ENCODE measurements at regions not wholly inside any gene's neighbourhood (a gene's known extent, or its start where the extent isn't known, plus 50 kb on each side); places are given as distances from the start of the nearest gene placed in this dataset.
"Not testable (repeated sequence)": the region's sequence is repeated elsewhere in the genome, so short reads cannot be mapped to it uniquely, and the experiment has no call there.

GRCh38 chr6:86205980-86206379, 563.3 kb upstream of the SYNCRIP start:
- no peak for DNase-seq

DNA sequence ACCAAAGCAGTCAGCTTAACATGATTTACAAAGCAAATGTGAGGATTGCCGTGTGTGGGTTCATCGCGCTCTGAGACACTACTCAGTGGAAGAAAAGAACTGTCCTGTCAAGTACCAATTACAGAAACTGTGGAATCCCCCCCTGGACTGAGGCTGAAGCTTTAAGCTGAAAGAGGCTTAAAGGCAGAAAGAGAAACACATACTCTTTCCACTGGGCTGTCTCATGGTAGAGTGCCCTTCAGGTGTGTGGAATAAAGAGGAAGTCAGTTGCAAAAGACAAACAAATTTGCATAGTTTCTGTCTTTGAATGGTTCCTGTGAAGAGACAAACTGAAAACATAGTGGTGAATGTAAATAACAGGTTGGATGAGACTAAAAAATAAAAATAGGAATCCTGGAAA, 560.4 kb upstream of the SYNCRIP start:
- DNase-seq = no peak

GRCh38 chr6:86193821-86194220, 551.1 kb upstream of the SYNCRIP start:
- no peak for DNase-seq

DNA sequence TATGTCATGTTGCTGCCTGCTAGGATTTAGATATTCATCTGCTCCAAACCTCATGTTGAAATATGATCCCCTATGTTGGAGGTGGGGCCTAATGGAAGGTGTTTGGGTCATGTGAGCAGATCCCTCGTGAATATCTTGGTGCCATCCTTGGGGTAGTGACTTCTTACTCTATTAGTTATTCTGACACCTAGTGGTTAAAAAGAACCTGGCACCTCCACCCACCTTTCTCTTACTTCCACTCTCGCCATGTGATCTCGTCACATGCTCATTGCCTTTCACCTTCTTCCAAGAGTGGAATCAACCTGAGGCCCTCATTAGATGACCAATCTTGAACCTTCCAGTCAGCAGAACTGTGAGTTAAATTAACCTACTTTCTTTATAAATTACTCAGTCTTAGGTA, 549.4 kb upstream of the SYNCRIP start:
- no peak for DNase-seq

DNA sequence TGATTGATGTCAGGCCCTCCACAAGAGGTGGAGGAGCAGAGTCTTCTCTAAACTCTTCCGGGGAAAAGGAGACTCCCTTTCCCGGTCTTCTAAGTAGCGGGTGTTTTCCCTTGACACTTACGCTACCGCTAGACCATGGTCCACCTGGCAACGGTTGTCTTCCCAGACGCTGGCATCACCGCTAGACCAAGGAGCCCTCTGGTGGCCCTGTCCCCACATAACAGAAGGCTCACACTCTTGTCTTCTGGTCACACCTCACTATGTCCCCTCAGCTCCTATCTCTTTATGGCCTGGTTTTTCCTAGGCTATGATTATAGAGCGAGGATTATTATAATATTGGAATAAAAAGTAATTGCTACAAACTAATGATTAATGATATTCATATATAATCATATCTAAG, 532.5 kb upstream of the SYNCRIP start:
- not testable (repeated sequence) for DNase-seq

GRCh38 chr6:86154852-86155251, 512.2 kb upstream of the SYNCRIP start:
- no peak for DNase-seq

DNA sequence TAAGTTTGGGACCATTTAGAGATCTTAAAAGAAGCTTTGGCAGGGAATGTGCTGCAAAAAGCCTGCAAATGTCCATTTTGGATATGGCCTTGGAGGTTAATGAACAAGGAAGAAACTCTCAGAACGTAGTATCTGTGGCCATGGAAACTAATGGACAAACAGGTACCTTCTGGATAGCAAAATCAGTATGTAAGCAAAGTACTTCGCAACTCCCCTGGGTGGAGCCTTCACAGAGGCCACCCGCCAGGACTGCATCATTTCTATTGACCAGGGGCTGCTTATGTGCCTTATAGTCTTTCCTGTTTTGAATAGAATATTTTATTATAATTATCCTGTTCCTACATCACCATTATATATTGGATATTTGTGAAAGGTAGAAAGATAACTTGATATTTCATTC, 510.8 kb upstream of the SYNCRIP start:
- DNase-seq = no peak

GRCh38 chr6:86152546-86152945, 509.9 kb upstream of the SYNCRIP start:
- no peak for DNase-seq

DNA sequence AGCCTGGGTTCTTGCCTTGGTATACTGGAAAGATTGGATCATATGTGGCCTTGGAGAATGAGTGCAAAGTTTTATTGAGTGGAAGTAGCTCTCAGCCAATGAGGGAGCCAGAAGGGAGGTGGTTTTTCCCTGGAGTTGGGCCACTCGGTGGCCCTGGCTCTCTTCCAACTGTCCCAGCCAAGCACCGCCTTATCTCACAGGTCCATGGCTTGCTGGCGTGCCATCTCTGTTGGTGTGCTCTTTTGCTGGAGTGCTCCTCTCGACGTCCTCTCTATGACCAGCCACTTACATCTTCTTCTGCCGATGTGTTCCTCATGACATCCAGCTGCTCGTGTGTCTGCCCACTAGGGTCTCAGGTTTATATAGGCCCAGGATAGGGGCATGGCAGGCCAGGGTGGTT, 505.9 kb upstream of the SYNCRIP start:
- no peak for DNase-seq

- no peak for DNase-seq
Measured at GRCh38 chr6:86147859-86148258, 505.2 kb upstream of the SYNCRIP start.

GRCh38 chr6:86147311-86147710, 504.6 kb upstream of the SYNCRIP start:
- DNase-seq = no peak

DNA sequence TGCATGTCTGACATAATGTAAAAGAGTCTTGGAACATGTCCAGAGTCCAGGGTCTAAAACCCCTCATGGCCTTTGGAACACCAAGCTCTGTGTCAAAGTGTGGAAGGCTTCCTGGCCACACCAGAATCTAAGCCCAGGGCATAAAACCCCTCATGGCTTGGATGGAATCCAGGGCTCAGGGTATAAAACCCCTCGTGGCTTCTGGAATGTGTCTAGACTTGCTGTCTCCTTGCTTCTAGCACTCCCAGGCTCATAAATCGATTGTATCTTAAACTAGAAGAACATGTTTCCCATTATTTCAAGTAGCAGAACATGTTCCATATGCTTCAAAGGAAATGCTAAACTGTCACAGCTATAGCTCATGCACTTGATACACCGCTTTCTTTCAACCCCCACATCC, 504.1 kb upstream of the SYNCRIP start:
- DNase-seq = not testable (repeated sequence)

DNA sequence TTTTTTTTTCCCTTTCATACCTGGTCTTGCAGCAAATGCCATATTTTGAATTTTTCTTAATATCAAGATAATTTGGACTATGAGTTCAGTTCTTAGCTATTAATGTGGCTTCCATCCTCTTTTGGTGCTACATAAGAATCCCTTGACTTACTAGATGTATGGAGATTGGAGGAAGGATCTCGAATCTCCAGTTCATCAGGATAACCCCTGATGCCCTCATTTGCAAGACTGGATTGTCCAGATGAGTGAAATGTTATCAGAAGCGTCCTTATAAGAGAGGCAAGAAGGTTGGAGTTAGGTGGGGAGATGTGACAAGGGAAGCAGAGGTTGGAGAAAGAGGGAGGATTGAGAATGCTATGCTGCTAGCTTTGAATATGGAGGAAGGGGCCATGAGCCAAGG, 499.6 kb upstream of the SYNCRIP start:
- no peak for DNase-seq

DNA sequence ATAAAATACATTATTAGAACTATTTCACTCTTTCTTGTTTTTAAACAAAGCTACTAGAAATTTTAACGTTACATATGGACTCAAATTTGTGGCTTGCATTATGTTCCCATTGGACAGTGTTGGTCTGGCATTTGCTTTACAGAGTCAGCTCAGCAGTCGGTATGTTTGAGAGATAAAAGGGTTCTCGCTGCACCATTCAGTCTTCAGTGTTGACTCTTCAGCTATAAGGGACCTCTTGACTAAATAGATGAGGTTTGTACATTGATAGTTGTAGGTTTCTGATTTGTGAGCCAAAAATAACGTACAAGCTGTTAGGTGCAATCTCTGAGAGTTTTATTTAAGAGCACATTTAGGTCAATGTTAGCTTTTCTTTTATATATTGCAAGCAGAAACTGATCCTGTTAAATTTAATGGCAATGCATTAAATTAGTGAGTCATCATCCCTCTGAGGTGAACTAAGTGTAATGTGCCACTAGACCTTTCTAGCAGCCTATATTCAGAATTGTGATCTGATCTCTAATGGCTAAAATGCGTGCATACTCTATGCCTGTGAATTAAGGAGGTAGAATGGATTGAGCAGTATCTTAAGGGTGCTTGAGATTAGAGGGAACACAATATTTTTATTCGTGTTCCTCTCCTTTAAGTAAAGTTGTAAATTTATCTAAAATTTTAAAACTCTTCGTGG, 485.6 kb upstream of the SYNCRIP start:
- no peak for DNase-seq

DNA sequence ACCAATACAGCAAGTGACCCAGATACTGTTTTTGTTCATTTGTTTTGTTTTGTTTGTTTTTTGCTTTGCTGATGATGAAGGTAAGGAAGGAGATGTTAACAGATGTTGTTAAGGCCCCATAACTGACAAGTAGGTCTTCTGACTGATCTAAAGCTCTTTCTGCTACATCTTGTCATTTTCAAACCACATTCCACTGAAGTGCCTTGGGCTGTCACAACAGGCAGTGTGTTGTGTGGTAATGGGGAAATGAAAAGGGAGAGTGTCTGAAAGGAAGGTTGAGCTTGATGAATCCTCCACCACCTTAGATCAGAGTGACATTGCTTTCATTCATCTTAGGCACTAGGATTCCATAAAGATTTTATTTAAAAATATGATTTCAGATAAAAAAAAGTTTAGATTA, 479.4 kb upstream of the SYNCRIP start:
- no peak for DNase-seq

DNA sequence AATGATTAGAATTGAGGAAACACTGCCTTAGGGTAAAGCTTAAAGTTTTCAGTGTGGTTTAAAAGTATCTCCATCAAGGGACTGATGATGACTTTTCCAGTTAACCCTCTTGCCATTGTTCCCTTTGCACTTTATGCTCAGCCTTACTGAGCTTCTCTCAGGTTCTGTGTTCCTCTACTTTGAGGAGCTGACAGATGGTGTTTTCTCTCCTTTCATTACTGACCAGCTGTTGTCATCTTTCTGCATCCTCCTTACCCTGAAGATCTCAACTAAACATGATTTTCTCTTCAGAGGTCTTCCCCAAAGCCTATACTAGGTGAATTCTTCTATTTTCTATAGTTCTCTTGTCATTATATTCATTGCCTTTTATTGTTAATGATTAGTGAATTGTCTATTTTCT, 475.6 kb upstream of the SYNCRIP start:
- no peak for DNase-seq

- DNase-seq = no peak
Measured at GRCh38 chr6:86107985-86108384, 465.3 kb upstream of the SYNCRIP start.

- no peak for DNase-seq
Measured at GRCh38 chr6:86087954-86088353, 445.3 kb upstream of the SYNCRIP start.

- DNase-seq = no peak
Measured at GRCh38 chr6:86079938-86080337, 437.3 kb upstream of the SYNCRIP start.

DNA sequence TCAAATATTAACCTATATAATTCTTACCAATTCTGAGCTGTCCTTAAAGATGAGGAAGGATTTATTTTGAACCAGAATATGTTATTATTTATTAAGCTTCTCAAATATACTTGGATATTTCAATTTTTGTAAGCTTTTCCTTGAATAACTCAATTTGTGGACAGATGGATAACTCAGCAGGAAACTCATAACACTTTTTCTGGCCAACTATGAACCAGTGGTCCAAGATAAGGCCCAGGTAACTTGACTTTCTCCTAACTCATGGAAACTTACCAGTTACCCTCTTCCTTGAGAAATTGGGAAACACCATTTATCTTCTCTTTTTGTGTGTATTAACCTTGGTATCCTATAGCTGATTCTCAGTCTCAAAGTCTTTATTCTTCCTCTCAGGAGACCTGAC, 427.5 kb upstream of the SYNCRIP start:
- no peak for DNase-seq

GRCh38 chr6:86065002-86065401, 422.3 kb upstream of the SYNCRIP start:
- not testable (repeated sequence) for DNase-seq

DNA sequence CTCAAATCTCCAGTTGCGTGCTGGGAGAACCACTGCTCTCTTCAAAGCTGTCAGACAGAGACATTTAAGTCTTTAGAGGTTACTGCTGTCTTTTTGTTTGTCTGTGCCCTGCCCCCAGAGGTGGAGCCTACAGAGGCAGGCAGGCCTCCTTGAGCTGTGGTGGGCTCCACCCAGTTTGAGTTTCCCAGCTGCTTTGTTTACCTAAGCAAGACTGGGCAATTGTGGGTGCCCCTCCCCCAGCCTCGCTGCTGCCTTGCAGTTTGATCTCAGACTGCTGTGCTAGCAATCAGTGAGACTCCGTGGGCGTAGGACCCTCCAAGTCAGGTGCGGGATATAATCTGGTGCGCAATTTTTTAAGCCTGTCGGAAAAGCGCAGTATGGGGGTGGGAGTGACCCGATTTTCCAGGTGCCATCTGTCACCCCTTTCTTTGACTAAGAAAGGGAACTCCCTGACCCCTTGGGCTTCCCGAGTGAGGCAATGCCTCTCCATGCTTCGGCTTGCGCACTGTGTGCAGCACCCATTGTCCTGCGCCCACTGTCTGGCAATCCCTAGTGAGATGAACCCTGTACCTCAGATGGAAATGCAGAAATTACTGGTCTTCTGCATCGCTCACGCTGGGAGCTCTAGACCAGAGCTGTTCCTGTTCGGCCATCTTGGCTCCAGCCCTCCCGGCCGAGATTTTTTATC, 414.8 kb upstream of the SYNCRIP start:
- not testable (repeated sequence) for DNase-seq

- DNase-seq = no peak
Measured at GRCh38 chr6:86045038-86045437, 402.4 kb upstream of the SYNCRIP start.

DNA sequence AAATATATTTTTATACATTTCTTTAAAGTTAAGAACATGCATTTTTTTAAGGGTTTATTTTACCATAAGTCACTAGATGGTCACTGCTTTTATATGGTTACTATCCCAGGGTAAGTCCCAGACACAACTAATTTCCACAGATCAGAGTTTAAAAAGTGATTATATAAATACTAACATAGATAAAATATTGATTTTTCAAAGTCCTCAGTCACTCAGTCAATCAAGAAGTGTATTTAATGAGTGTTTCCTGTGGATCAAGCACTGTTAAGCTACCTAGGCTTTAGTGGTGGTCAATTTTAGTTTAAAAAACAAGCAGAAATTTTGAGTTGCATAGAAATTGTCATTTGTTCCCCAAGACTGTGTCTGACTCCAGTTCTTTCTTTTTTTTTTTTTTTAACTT, 399.5 kb upstream of the SYNCRIP start:
- DNase-seq = no peak

GRCh38 chr6:86031713-86032112, 389.0 kb upstream of the SYNCRIP start:
- no peak for DNase-seq

All from inflammatory macrophage (primary cell).